ENCODE measurements at regions not wholly inside any gene's neighbourhood (a gene's known extent, or its start where the extent isn't known, plus 50 kb on each side); places are given as distances from the start of the nearest gene placed in this dataset.

GRCh38 chr7:21041252-21041651 is 254.6 kb upstream of the SP8 start:
- DNase-seq: no peak

- no peak for DNase-seq
Measured at GRCh38 chr7:21041666-21042065, 255.0 kb upstream of the SP8 start.

- no peak for DNase-seq
Measured at GRCh38 chr7:21044384-21044783, 257.7 kb upstream of the SP8 start.

- DNase-seq: no peak
Measured at GRCh38 chr7:21044913-21045568, 258.4 kb upstream of the SP8 start.

DNA sequence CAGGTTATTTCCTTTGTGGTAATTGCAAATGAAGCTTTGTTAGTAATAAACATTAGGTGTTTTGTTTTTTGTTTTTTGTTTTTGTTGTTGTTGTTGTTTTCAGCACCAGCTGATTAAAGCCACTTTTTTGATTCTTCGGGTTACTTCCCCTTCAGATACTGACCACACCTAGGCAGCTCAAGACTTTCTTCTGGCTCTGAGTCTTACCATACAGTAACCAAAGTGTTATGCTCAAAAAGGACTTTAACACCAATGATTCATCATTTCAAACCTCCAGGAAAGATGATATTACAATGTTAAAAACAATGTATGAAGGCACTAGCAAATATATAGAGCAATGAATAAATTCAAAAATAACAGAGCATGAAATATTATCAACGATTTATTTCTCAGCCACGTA is 265.2 kb upstream of the SP8 start:
- DNase-seq: no peak

DNA sequence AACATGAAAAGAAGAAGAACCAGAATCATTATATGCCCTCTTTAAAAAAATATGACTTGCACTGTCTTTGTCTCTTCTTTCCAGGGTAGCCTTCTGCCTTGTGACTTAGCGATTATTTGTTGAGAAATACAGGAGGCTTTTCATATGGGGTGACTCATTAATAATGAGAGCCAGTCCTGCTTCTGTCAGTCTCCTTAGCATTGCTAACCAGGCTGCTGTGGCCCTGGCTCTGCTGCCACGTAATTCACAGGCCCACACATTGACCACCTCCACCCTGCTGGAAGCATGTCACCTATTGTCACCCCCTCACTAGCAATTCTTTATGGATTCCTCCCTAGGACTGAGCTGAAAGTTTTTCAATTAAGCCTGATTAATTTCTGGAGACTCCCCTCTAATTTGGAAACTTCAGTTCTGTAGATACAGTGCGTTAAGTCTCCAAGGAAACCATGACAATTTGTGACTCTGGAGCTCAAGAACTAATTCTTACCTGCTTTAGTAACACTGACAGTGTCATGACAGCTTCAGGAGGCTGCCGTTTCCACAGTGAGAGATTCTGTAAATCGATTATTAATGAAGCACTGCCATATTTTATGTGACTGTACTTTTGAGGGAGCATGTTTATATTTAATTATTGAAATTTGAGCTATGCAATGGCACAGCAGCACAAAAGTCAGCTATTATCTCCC is 267.9 kb upstream of the SP8 start:
- DNase-seq: no peak

DNA sequence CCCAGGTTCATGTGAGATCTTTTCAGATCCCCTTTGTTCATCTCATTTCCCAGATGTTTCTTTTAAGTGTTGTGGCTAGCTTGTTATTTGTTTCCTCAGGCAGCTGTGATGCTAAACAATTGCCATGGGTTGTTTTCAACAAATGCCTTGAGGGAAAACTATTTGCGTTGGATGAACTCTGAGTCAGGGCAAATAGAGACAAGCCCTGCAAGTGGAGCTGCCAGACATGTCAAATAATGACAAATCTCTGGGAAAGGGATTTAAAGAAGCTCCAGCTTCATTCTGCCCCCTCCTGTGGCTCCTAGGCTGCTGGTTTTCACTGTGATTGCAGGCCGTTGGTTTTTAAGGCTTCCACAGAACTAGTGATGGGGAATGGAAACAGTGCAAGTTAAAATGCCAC is 272.4 kb upstream of the SP8 start:
- DNase-seq: no peak

- no peak for DNase-seq
Measured at GRCh38 chr7:21063106-21063505, 276.4 kb upstream of the SP8 start.

DNA sequence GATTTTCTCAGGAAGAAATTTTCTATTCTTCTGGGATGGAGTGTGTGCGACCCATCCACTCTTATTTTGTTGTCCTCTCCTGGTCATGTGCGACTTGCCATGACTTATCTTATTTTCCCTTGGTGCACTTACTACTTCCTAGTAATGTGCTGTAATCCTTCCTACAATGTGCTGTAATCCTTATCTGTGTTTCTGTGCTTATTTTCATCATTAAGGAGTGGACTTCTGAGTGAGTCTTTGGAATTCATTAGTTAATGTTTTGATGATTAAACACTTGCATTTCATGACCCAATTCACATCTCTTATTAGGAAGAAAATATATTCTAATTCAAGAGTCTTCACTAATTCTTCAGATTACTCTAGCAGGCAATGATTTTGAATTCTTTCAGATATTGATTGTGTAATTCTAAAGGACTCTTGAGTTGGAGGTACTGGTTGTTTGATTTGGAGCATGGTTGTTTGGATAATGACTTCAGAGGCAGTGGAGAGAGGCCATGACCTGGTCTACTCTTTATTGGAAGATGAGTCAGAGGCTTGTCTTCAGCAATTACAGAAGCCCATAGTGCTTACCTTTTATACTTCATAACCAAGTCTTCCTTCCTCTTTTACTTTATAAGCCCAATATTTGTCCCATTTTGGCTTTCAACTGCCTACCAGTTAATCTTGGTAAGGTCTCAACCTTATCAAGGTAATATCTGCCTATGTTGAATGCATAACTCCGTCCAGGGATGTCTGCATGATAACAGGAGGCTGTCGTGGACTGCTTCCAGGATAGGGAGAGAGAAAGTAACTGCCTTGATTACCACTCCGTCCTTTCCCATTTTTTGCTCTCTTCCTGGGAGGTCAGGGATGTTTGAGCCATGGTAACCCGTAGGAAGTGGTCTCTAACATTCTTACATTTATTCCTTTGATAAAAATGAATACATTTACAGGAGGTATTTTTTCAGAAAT is 278.3 kb upstream of the SP8 start:
- no peak for DNase-seq

- no peak for DNase-seq
Measured at GRCh38 chr7:21066221-21066620, 279.5 kb upstream of the SP8 start.

DNA sequence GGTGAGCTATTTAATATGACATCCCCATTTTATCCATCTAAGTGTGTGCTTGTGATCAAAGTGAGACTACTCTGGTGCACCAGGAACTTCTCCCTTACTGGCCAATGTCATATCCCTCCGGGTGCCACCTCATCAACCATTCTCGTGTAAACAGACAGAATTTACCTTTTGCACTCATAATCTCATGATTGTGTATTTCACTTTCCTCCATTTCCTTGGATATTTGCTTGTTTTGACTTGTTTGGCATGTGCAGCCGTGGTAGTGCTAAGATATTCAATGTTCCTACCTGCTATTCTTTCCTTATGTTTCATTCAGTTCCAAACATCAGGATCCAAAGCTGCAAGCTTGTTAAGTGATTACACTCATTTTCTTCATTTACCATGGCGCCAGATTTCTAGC is 280.5 kb upstream of the SP8 start:
- no peak for DNase-seq

- DNase-seq: no peak
Measured at GRCh38 chr7:21070571-21071090, 283.9 kb upstream of the SP8 start.

- no peak for DNase-seq
Measured at GRCh38 chr7:21071561-21072501, 285.1 kb upstream of the SP8 start.

DNA sequence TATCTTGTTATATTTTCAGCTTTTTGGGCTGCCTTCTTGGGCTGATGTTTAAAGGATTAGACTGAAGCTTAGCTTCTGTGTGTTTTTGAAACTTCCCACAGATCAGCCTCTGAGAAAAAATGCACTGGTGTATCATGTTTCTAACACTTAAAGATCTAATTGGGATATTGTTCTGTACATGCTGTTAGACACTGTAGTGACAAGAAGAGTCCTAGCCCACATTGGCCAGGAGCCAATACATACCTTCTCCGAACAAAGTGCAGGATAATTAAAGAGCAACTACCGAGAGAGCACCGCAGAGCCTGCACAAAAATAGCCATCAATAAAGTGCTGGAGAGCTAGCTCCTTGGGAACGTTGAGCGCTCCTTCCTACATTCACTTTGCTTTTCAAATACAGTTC is 289.4 kb upstream of the SP8 start:
- DNase-seq: no peak

- no peak for DNase-seq
Measured at GRCh38 chr7:21076574-21076973, 289.9 kb upstream of the SP8 start.

GRCh38 chr7:21077602-21078001 is 290.9 kb upstream of the SP8 start:
- no peak for DNase-seq

GRCh38 chr7:21084286-21084685 is 297.6 kb upstream of the SP8 start:
- no peak for DNase-seq

- DNase-seq: no peak
Measured at GRCh38 chr7:21086688-21087087, 300.0 kb upstream of the SP8 start.

DNA sequence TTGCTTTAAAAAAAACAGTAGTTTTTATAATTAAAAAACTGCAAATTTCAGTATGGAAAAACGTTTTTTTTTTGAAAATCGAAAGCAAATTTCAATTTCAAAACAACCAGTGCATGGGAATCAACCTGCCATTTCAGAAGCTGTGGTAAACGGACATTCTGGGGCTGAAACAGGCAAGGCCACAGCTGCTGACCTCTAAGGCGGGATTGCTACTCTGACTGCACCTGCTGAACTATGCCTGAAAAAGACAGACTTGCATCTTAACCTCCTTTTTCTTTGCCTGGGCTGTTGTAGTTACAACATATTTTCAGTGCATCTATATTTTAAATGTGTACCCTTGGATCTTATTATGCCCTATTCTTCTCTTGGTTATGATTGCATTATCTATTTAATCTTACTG is 303.0 kb upstream of the SP8 start:
- no peak for DNase-seq

GRCh38 chr7:21092766-21093702 is 306.3 kb upstream of the SP8 start:
- no peak for DNase-seq

DNA sequence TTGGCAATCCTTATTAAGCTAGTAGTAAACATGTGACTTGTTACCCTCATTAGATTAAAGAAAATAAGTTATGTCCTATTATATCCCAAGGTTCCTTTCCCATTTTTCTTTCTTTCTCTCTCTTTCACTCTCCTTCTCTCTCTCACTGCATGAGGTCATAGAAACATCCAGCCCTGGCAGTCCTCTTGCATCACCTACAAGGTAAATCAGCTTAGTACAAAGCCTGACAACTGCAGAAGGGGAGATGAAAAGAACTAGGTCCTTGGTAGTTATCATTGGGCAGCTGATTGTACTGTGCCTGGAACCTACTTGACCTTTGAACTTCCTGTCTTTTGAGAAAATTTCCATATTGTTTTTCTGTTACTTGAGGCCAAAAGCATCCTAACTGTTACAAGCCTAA is 307.9 kb upstream of the SP8 start:
- no peak for DNase-seq

Data from fibroblast of skin of abdomen (primary cell).